ENCODE measurements at regions not wholly inside any gene's neighbourhood (a gene's known extent, or its start where the extent isn't known, plus 50 kb on each side); places are given as distances from the start of the nearest gene placed in this dataset.

DNA sequence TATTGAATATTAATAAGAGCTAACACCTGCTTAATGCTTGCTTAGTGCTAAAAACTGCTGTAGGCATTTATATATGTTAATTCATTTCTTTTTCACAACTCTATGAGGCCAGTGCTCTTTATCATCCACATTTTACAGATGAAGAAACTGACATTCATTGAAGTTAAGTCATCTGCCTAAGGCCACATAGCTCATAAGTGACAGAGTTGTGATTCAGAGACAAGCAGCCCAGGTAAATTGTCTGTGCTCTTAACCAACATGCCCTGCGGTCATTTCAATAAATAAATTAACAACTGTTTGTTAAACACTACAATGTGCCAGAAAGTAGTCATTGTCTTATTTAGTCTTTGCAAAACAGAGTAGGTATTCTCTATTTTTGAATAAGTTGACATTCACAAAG is 1354.4 kb upstream of the C9orf72 start:
- Mint-ChIP-seq H3K27me3 (ENCODE audit: low read depth) (no peaks in the 10 kb centered on the region), H3K36me3 (ENCODE audit: low read depth) (no peaks in the 10 kb centered on the region), H3K9me3 (no peaks in the 10 kb centered on the region), H3K4me1 (peaks cover 9% of the 10 kb centered on the region), H3K27ac (no peak overlapping the region), H3K4me3 (no peak overlapping the region)
- TF ChIP-seq, protein P1, sequence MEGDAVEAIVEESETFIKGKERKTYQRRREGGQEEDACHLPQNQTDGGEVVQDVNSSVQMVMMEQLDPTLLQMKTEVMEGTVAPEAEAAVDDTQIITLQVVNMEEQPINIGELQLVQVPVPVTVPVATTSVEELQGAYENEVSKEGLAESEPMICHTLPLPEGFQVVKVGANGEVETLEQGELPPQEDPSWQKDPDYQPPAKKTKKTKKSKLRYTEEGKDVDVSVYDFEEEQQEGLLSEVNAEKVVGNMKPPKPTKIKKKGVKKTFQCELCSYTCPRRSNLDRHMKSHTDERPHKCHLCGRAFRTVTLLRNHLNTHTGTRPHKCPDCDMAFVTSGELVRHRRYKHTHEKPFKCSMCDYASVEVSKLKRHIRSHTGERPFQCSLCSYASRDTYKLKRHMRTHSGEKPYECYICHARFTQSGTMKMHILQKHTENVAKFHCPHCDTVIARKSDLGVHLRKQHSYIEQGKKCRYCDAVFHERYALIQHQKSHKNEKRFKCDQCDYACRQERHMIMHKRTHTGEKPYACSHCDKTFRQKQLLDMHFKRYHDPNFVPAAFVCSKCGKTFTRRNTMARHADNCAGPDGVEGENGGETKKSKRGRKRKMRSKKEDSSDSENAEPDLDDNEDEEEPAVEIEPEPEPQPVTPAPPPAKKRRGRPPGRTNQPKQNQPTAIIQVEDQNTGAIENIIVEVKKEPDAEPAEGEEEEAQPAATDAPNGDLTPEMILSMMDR (IDR thresholded peaks at IDR 0.05; ENCODE audit: unreplicated experiment in 3 of 3) = no peak

DNA sequence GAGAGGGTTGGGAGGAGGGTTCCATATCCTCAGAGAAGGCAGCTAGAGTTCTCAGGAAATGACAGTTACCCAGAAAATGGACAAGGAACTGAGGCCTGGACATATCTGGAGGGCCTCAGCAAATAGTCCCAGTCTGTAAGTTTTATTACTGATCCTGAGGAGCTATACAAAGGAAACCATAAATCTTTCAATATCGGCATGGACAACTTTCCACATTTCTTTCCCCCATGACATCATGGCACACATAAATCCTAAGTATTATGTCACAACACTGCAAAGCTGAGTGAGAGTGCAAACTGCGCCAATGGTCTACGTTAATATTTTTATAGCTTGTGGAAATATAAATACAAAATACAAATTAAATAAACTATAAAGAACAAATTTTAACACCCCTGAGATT is 1356.2 kb upstream of the C9orf72 start:
- H3K27ac Mint-ChIP-seq = no peak overlapping the region
- H3K36me3 Mint-ChIP-seq (ENCODE audit: low read depth) = no peaks in the 10 kb centered on the region
- no peaks in the 10 kb centered on the region for H3K9me3 Mint-ChIP-seq
- no peaks in the 10 kb centered on the region for H3K27me3 Mint-ChIP-seq (ENCODE audit: low read depth)
- H3K4me3 Mint-ChIP-seq = no peak overlapping the region
- TF ChIP-seq, protein P1 (IDR thresholded peaks at IDR 0.05; ENCODE audit: unreplicated experiment in 3 of 3) = no peak
- no peaks in the 10 kb centered on the region for H3K4me1 Mint-ChIP-seq

DNA sequence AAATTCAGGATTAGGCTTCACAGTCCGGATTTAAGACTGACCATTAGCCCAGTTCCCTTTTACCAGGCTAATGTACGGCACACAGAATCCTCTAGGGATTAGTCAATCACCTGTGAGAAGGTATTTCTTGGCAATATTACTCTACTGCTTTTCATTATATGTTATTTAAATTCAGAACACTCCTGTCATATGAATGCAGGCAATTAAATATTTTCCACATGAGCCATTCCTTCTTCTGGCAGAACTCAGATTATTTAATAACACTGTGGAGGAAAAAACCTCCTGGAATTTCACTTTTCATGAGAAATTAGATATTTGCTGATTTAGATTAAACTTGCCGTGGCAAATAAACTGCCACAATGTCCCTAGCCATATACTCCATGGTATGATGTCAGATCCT is 1357.5 kb upstream of the C9orf72 start:
- Mint-ChIP-seq H3K27me3 (ENCODE audit: low read depth) (no peaks in the 10 kb centered on the region), H3K27ac (no peak overlapping the region), H3K9me3 (no peaks in the 10 kb centered on the region), H3K4me3 (no peak overlapping the region), H3K36me3 (ENCODE audit: low read depth) (no peaks in the 10 kb centered on the region), H3K4me1 (no peaks in the 10 kb centered on the region)
- TF ChIP-seq, protein P1 (IDR thresholded peaks at IDR 0.05; ENCODE audit: unreplicated experiment in 3 of 3) = no peak

DNA sequence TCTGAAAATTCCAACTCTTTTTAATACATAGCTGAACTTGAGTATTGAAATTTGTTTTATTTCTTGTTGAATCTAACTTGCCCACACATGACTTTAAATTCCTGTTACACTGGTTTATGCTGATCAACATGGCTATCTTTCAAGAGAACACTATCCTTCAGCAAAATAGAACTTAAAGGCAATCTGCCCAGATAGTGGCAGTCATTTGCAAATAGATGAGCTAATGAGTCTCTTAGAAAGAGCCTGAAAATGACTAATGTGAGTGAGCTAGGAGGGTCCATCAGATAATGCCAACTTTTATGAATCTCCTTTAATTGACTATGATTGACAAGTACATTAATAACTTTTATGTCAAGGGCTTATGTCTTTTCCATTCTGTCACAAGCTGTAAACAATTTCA is 1360.8 kb upstream of the C9orf72 start:
- H3K4me1 Mint-ChIP-seq = no peaks in the 10 kb centered on the region
- H3K9me3 Mint-ChIP-seq = no peaks in the 10 kb centered on the region
- H3K4me3 Mint-ChIP-seq = no peak overlapping the region
- H3K27ac Mint-ChIP-seq = no peak overlapping the region
- TF ChIP-seq, protein P1 (IDR thresholded peaks at IDR 0.05; ENCODE audit: unreplicated experiment in 3 of 3) = no peak
- no peaks in the 10 kb centered on the region for H3K36me3 Mint-ChIP-seq (ENCODE audit: low read depth)
- H3K27me3 Mint-ChIP-seq (ENCODE audit: low read depth) = no peaks in the 10 kb centered on the region

DNA sequence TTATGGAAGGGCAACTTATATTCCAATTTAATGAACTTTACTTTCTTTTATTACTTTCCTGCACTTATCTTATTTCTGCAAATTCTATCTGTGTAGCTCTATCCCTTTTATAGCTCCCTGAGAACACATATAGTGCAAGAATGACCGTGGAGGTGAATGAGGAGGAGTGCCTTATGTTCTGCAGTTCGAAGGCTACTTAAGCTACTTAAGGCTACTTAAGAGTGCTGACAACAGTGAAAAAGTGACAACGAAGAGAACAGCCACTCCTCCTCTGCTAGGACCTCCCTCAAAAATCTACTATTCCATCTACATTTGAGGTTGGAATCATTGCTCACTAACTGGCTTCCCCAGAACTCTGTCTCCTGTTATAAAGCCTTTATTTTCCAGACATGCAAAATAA is 1365.7 kb upstream of the C9orf72 start:
- H3K36me3 Mint-ChIP-seq (ENCODE audit: low read depth) = no peaks in the 10 kb centered on the region
- H3K4me3 Mint-ChIP-seq = no peak overlapping the region
- TF ChIP-seq, protein P1 (IDR thresholded peaks at IDR 0.05; ENCODE audit: unreplicated experiment in 3 of 3) = no peak
- no peaks in the 10 kb centered on the region for H3K27me3 Mint-ChIP-seq (ENCODE audit: low read depth)
- no peaks in the 10 kb centered on the region for H3K9me3 Mint-ChIP-seq
- H3K27ac Mint-ChIP-seq = no peak overlapping the region
- H3K4me1 Mint-ChIP-seq = no peaks in the 10 kb centered on the region

DNA sequence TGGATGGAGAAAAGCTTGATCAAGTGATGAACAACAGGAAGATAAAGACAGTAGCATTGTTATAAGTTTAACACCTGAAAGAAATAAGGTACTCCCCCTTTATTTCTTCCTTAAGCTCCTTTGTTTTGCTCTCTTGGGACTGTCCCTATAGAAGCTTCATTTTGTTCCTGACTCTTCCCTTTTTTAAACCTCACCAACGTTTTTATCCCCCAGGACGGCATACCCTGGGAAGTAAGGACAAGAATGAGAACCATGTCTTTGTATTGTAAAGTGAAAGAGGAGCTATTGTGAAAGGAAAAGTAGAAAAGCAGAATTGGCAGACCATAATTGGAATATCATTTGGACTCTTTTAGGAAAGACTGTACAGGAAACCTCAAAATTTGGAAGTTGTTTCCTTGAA is 1368.6 kb upstream of the C9orf72 start:
- Mint-ChIP-seq H3K9me3 (no peaks in the 10 kb centered on the region), H3K4me3 (no peak overlapping the region), H3K27me3 (ENCODE audit: low read depth) (no peaks in the 10 kb centered on the region), H3K27ac (no peak overlapping the region), H3K4me1 (no peaks in the 10 kb centered on the region), H3K36me3 (ENCODE audit: low read depth) (no peaks in the 10 kb centered on the region)
- TF ChIP-seq, protein P1 (IDR thresholded peaks at IDR 0.05; ENCODE audit: unreplicated experiment in 3 of 3) = no peak
